HCT116 (cell line): ENCODE measurements at regions not wholly inside any gene's neighbourhood (a gene's known extent, or its start where the extent isn't known, plus 50 kb on each side); places are given as distances from the start of the nearest gene placed in this dataset.

Experiments
- ELF1 ChIP-seq: IDR thresholded peaks from 2 replicates; pipeline ENCODE4 v1.6.1; 2012; ENCODE audit warnings: low read depth, borderline replicate concordance
- EZH2phosphoT487 ChIP-seq: fragments of 200-600 bp; IDR thresholded peaks from 2 replicates; pipeline ENCODE4 v1.6.1; 2018; ENCODE audit warnings: antibody characterized with exemption, borderline replicate concordance
- POLR2AphosphoS5 ChIP-seq: IDR thresholded peaks from 2 replicates; pipeline ENCODE4 v1.6.1; 2011; ENCODE audit warnings: mild to moderate bottlenecking, low read depth, low read length, moderate library complexity
- TF ChIP-seq, protein P1 (sequence below), 3 experiments: fragments of 200-600 bp in 1 of 3; sonication (generic) in 1 of 3; IDR thresholded peaks in 2 of 3; conservative IDR thresholded peaks in 1 of 3; 2 replicates each; pipeline ENCODE4 v1.5.1; 2012 to 2017; ENCODE audit warnings: low read depth in 2 of 3, low read length in 2 of 3, antibody characterized with exemption in 1 of 3, borderline replicate concordance in 1 of 3, control low read depth in 1 of 3, mild to moderate bottlenecking in 1 of 3, mixed read lengths in 1 of 3, mixed run types in 1 of 3, moderate library complexity in 1 of 3; ENCODE audit not compliant: insufficient read depth in 1 of 3
- TF ChIP-seq, protein P2 (sequence below): IDR thresholded peaks from 2 replicates; pipeline ENCODE4 v1.6.1; 2012
- TF ChIP-seq, protein P3 (sequence below): IDR thresholded peaks from 2 replicates; pipeline ENCODE4 v1.6.1; 2012

DNA sequence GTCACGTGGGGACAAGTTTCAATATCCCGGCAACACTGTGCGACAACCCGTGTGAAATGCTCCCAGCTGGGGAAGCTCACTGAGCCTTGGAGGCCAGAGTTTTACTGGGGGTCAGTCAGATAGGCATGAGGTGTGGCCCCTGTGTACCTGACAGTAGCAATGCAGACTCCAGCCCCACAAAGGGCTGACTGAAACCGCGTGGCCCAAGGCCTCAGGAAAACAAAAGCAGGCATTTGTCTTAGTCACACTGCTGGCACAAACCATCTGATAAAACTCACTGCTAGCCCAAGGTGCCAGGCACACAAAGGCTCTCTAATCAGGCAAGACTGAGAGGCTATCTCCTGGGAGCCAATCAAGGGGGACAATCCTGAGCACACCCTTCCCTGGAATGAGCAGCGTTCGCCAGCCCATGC lies 786.6 kb upstream of the RAB6C start:
- TF ChIP-seq, protein P1, sequence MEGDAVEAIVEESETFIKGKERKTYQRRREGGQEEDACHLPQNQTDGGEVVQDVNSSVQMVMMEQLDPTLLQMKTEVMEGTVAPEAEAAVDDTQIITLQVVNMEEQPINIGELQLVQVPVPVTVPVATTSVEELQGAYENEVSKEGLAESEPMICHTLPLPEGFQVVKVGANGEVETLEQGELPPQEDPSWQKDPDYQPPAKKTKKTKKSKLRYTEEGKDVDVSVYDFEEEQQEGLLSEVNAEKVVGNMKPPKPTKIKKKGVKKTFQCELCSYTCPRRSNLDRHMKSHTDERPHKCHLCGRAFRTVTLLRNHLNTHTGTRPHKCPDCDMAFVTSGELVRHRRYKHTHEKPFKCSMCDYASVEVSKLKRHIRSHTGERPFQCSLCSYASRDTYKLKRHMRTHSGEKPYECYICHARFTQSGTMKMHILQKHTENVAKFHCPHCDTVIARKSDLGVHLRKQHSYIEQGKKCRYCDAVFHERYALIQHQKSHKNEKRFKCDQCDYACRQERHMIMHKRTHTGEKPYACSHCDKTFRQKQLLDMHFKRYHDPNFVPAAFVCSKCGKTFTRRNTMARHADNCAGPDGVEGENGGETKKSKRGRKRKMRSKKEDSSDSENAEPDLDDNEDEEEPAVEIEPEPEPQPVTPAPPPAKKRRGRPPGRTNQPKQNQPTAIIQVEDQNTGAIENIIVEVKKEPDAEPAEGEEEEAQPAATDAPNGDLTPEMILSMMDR (IDR thresholded peaks at IDR 0.05 in 2 of 3, conservative IDR thresholded peaks at IDR 0.05 in 1 of 3; ENCODE audit: borderline replicate concordance in 1 of 3, insufficient read depth in 1 of 3, low read depth in 2 of 3, low read length in 2 of 3) = no peak
- TF ChIP-seq EZH2phosphoT487 = no peak
- TF ChIP-seq ELF1 = no peak
- TF ChIP-seq, protein P2, sequence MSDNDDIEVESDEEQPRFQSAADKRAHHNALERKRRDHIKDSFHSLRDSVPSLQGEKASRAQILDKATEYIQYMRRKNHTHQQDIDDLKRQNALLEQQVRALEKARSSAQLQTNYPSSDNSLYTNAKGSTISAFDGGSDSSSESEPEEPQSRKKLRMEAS = no peak
- TF ChIP-seq, protein P3, sequence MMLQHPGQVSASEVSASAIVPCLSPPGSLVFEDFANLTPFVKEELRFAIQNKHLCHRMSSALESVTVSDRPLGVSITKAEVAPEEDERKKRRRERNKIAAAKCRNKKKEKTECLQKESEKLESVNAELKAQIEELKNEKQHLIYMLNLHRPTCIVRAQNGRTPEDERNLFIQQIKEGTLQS = no peak
- TF ChIP-seq POLR2AphosphoS5 = no peak
